ENCODE measurements at regions not wholly inside any gene's neighbourhood (a gene's known extent, or its start where the extent isn't known, plus 50 kb on each side); places are given as distances from the start of the nearest gene placed in this dataset.

DNA sequence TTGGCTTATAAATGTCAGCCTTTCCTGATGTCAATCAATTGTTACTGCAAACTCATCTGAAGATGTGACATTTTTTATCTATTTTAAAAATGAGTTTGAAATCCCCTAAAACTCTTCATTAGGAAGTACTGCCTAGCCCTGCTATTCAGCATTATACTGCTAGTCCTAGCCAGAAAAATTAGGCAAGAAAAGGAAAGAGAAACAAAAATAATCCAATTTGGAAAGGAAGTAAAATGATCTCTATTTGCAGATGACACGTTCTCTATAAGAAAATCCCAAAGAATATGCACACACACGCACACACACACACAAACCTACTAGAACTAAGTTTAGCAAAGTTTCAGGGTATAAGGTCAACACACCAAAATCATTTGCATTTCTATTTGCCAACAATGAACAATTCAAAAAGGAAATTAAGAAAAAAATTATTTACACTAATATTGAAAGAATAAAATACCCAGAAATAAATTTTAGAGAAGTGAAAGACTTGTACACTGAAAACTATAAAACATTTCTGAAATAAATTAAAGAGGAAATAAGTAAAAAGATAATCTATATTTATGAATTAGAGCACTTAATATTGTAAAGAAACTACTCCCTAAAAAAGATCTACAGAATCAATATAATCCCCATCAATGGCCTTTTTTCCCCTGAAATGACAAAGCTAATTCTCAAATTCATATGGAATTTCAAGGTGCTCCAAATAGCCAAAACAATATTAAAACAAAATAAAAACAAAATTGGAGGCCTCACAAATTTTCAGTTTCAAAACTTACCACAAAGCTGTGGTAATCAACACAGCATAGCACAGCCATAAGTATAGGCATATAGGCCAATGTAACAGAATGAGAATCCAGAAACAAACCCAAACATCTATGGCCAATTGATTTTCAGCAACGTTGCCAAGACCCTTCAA, 433.7 kb upstream of the TRIB2 start:
- TF ChIP-seq CTCF (optimal IDR thresholded peaks at IDR 0.05 in 1 of 3, IDR thresholded peaks at IDR 0.05 in 1 of 3, conservative IDR thresholded peaks at IDR 0.05 in 1 of 3; ENCODE audit: extremely low read depth in 1 of 3, insufficient read depth in 2 of 3, low read length in 3 of 3) (no peak), EZH2 (IDR thresholded peaks at IDR 0.05; ENCODE audit: low read length) (no peak)
